GM19238 (cell line): ENCODE measurements at regions not wholly inside any gene's neighbourhood (a gene's known extent, or its start where the extent isn't known, plus 50 kb on each side); places are given as distances from the start of the nearest gene placed in this dataset.
"Not testable (repeated sequence)": the region's sequence is repeated elsewhere in the genome, so short reads cannot be mapped to it uniquely, and the experiment has no call there.

Experiments used
- DNase-seq: peaks from one replicate; pipeline ENCODE4 v3.0.0; 2011; ENCODE audit warnings: low spot score; ENCODE audit not compliant: insufficient read length

- DNase-seq = not testable (repeated sequence)
Measured at GRCh38 chr4:102397056-102397455, 51.8 kb upstream of the SLC39A8 start.

- no peak for DNase-seq
Measured at GRCh38 chr4:102399021-102399420, 53.7 kb upstream of the SLC39A8 start.

DNA sequence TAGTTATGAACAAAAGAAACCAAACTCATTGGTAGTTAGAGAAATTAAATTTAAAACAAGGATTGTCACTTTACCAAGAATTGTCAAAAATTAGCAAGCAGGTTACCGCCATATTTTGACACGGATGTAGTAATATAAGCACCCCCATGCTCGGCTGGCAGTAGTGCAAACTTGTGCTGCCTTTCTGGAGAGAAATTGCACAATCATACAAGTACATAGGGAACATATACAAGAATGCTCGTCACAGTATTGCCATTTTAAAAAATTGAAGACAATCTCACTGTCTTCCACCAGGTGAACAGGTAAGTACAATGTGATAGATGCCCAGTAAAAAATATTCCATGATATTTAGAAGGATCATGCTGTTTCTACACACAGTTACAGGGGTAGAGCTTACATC, 55.6 kb upstream of the SLC39A8 start:
- no peak for DNase-seq

GRCh38 chr4:102402223-102402622, 56.9 kb upstream of the SLC39A8 start:
- no peak for DNase-seq

DNA sequence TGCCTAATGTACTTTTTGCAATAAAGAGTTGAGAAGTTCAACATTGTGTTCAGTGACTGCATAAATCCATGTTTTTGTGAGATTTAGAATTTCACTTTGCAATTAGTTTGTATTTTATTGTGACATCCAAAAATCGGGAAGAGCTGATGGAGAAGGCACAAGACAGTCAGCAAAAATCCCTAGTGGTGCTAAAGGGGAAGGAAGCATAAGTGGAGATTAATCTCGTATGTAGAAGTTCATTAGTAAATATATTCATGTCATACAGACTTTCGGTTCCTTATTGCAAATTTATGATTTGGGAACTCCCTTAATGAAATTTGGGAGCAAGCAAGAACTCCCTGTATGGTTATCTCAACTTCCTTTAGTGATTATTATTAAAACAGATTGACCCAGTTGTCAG, 57.8 kb upstream of the SLC39A8 start:
- DNase-seq = no peak

DNA sequence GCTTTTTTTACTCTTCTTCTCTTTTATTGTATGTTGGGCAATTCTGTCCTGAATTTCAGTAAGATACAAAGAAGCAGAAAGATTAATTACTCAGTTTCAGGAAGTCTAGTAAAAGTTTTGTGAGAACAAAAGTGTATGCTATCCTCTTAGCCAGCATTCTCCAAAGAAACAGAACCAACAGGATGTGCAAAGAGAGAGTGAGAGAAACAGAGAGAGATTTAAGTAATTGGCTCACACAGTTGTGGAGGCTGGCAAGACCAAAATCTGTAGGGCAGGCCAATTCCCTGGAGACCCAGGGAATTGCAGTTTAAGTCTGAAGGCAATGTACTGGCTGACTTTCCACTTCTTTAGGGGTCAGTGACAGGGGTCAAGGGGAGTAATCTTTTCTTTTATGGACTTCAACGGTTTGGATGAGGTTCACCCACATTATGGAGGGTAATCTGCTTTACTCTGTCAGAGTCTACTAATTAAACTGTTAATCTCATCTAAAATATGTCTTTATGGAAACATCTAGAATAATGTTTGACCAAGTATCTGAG, 59.2 kb upstream of the SLC39A8 start:
- DNase-seq = no peak

- DNase-seq = no peak
Measured at GRCh38 chr4:102405821-102406401, 60.6 kb upstream of the SLC39A8 start.

DNA sequence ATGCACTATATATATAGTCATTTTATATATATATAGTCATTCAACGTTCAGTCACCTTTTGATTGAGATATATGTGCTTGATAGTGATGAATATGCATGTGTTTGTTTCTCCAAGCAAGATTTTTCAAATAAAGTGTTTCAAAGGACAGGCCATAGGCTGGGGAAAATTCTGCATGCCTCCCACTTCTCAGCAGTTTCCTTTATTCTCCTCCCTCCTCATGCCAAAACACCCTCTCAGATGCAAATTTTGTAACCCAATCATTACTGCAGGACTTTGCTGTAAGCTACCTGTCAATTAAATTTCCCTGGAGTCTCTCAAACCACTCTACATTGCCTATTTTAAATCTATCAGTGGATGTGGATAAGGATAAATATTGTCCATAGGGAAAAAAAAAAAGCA, 65.6 kb upstream of the SLC39A8 start:
- DNase-seq = not testable (repeated sequence)

GRCh38 chr4:102411408-102411807, 66.1 kb upstream of the SLC39A8 start:
- DNase-seq = no peak

DNA sequence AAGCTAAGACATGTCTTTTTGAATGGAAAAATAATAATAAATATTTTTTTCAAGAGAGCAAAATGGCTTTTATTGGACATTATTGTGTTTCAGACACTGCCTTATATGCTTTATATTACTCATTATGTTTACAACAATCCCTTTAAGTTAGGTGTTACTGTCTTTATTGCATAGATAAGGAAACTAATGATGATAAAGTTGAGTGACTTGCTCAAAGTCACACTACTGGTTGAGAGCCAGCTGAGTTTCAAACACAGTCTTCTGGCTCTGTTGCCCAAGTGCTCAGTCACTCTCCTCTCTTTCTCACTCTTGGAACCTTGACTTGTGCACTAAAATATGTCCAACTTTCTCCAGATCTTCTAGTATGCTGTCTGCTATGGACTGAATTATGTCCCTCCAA, 71.5 kb upstream of the SLC39A8 start:
- DNase-seq = no peak

DNA sequence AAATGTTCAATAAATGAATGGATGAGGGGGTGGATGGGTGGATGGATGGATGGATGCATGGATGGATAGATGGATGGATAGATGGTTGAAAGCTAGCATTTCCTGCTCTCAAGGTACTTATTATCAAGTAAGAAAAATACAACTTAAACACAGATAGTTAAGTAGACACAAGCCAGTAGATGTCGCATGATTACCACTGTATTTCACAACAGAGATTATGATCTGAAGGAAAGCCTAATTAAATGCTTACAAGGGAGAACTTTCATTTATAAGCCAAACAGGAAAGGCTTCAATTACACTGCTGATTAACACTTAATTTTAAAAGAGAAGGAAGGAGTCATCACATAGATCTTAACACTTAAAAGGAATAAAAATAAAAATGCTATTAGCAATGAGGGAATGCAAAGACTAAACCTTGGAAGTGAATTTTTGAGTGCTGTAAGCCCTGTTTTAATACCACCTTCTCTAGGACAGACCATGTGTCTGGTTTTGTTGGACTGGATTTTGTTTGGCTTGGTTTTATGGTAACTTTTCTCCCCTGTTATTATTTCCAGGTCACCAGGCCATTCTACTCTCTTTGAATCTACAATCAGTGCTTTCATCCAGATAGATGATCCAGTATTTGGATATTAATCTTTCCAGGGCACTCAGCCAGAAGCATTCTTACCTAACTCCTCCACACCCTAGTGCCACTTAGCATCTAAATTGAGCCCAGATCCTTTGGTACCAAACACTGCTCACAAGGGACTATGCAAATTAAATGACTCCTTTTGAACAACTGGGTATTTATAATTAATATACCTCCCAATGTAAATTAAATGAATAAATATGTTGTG, 75.5 kb upstream of the SLC39A8 start:
- no peak for DNase-seq

DNA sequence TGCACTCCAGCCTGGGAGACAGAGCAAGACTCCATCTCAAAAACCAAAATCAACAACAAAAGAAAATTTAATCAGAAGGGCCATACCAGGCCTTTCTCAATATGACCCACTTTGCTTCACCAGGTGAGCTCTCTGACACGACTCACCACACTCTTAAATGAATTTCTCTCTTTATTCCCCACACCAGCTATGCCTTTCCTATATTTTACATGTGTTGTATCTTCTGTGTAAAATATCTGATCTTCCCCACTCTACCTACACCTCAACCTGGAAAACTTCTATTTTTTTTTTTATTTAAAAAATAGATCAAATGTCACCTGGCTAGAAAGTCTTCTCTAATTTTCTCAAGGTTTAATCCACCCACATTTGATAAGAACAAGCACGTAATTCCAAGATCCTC, 77.6 kb upstream of the SLC39A8 start:
- no peak for DNase-seq

GRCh38 chr4:102423375-102423774, 77.8 kb upstream of the NFKB1 start:
- DNase-seq = no peak

DNA sequence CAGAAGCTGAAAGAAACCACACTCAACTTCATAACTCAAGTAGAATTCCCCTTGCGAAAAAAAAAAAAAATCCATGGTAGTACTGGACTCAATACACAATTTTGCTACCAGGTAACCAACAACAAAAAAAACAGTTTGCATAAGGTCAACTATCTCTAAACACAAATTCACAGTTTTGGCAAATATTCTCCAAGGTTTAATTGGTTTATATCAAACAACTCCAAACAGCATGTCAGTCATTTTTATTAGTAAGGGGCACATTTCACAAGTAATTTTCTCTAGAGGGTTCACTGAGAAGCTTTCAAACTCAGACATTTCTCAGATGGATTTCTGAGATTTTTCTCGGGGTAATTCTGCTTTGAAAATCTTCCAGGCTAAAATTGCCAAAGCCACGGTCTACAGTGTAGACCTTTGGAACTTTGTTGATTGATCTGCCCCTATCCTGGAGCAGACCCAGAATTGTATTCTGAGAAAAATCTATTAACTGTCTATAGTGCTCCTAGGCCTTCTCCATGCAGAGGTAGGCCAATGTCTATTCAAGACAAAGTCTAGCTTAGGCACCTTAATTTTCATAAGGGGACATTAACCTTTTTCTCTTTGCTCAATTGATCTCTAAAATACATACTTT, 73.7 kb upstream of the NFKB1 start:
- no peak for DNase-seq

- no peak for DNase-seq
Measured at GRCh38 chr4:102428122-102428521, 73.0 kb upstream of the NFKB1 start.

- no peak for DNase-seq
Measured at GRCh38 chr4:102429553-102429952, 71.6 kb upstream of the NFKB1 start.

- no peak for DNase-seq
Measured at GRCh38 chr4:102430461-102430910, 70.7 kb upstream of the NFKB1 start.

DNA sequence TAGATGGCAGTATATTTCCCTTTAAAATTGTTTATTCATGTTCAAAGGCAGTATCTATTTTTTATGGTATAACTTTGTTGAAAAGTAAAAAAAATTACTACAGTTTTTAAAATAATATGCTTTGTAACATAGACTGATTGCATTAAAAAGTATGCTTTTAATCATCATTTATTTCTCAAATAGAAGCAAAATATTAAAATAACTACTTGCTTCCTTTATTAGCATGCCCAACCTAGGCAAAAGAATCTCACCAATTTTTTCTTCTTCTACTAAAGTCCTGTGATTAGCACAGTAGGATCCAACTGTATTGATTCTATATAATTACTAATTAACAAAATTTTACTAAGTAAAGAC, 69.6 kb upstream of the NFKB1 start:
- no peak for DNase-seq

DNA sequence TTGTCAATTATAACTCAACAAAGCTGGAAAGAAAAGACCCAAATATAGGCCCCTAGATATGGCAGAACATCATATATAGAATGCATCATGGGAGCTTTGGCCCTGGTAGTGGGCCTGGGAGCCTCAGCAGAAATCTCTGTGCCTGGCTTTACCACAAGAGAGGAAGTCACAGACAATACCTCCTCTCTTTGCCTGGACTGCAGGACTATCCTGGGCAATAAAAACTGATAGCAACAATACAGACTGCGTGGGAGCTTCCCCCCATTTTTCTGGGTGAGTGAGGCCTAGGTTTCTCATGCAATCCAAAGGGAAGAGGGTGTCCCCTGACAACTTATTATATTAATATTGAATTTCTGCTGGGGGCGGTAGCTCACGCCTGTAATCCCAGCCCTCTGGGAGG, 64.0 kb upstream of the NFKB1 start:
- DNase-seq = no peak

GRCh38 chr4:102438396-102439235, 62.5 kb upstream of the NFKB1 start:
- DNase-seq = no peak

GRCh38 chr4:102439236-102439614, 61.9 kb upstream of the NFKB1 start:
- DNase-seq = no peak

DNA sequence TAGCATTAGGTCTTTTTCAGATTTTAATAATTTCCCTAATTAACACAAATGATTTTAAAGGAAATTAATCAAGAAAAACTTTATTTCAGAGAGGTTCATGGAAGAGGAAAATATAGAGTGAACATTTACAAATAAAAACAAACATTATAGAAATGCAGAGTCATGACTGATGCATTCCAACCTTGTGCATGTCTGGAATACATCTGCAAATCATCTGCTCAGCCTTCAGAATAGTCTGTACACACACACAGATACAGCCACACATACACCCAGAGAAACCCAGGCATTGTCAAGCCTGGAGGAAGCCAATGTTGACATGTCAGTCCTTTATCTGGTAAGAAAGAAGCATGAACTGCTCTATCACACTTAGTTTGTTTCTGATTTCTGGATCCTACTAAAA, 61.3 kb upstream of the NFKB1 start:
- no peak for DNase-seq
